ENCODE measurements at regions not wholly inside any gene's neighbourhood (a gene's known extent, or its start where the extent isn't known, plus 50 kb on each side); places are given as distances from the start of the nearest gene placed in this dataset.

GRCh38 chr10:33720161-33720560, 385.7 kb upstream of the NRP1 start:
- Mint-ChIP-seq H3K4me3 (no peak overlapping the region), H3K4me1 (peaks cover 27 to 33% of the 10 kb centered on the region in 2 experiments), H3K27me3 (ENCODE audit: low read depth) (no peaks in the 10 kb centered on the region), H3K36me3 (ENCODE audit: insufficient read depth in 1 of 3, low read depth in 3 of 3) (peaks cover 4 to 11% (median 4%) of the 10 kb centered on the region in 3 experiments), H3K9me3 (peaks cover 9% of the 10 kb centered on the region in 2 experiments), H3K27ac (no peak overlapping the region)
- Histone ChIP-seq H2AFZ (ENCODE audit: low read length) (no peak overlapping the region), H3K9me3 (ENCODE audit: control insufficient read depth, low read depth, low read length) (no peaks in the 10 kb centered on the region), H2BK120ac (ENCODE audit: low read depth, low read length, poor library complexity, severe bottlenecking) (no peak overlapping the region), H2BK12ac (ENCODE audit: insufficient read length, low read depth, low read length) (no peak overlapping the region), H4K20me1 (ENCODE audit: control insufficient read depth, insufficient read depth, insufficient read length) (no peaks in the 10 kb centered on the region), H4K91ac (ENCODE audit: insufficient read length, low read depth, low read length) (no peak overlapping the region), H2BK15ac (ENCODE audit: low read depth, low read length) (no peak overlapping the region), H2BK20ac (ENCODE audit: low read depth, low read length, poor library complexity, severe bottlenecking) (no peak overlapping the region), H3K4me2 (ENCODE audit: insufficient read depth, insufficient read length, low read length) (no peak overlapping the region), H3K9ac (ENCODE audit: extremely low read depth, insufficient read length, low read length) (no peak overlapping the region), H3K18ac (ENCODE audit: insufficient read length, low read depth, low read length) (no peak overlapping the region), H3T11ph (ENCODE audit: low read length) (no peak overlapping the region), H3K4me1 (ENCODE audit: insufficient read depth, low read length) (no peaks in the 10 kb centered on the region; the same call in 1 of the 2 replicates), H3K56ac (ENCODE audit: insufficient read length, low read depth, low read length) (no peak overlapping the region), H4K5ac (ENCODE audit: insufficient read length, low read depth, low read length) (no peak overlapping the region), H2BK5ac (ENCODE audit: insufficient read length, low read length) (no peak overlapping the region), H3K27ac (ENCODE audit: insufficient read length, low read depth, low read length) (no peak overlapping the region), H3K23ac (ENCODE audit: insufficient read length, low read depth, low read length) (no peak overlapping the region), H3K27me3 (ENCODE audit: insufficient read depth, low read length) (no peaks in the 10 kb centered on the region; the same call in 1 of the 2 replicates), H3K14ac (ENCODE audit: insufficient read depth, low read length) (no peak overlapping the region), H3K79me1 (ENCODE audit: insufficient read depth, low read depth, low read length, poor library complexity, severe bottlenecking) (no peaks in the 10 kb centered on the region), H2AK5ac (ENCODE audit: insufficient read length, low read length) (no peak overlapping the region), H3K23me2 (ENCODE audit: insufficient read length, low read depth, low read length, poor library complexity, severe bottlenecking) (no peaks in the 10 kb centered on the region), H3K79me2 (ENCODE audit: insufficient read depth, low read length) (no peaks in the 10 kb centered on the region), H3K4ac (ENCODE audit: low read depth, low read length) (no peak overlapping the region), H4K8ac (replicated peaks; ENCODE audit: insufficient read length, low read depth, low read length) (no peak overlapping the region)
- no peak for TF ChIP-seq CTCF (conservative IDR thresholded peaks at IDR 0.05)
- WGBS (ENCODE audit: extremely low coverage, insufficient read length, low lambda C conversion rate) = no CpG with 5 or more reads among the region's 2 CpGs
- DNase-seq = no peak

All from H9 (cell line).